GM12892 (cell line): ENCODE measurements at regions not wholly inside any gene's neighbourhood (a gene's known extent, or its start where the extent isn't known, plus 50 kb on each side); places are given as distances from the start of the nearest gene placed in this dataset.

Source experiments
- POLR2A ChIP-seq: IDR thresholded peaks from 2 replicates; pipeline ENCODE4 v1.6.1; 2011; ENCODE audit warnings: low read depth, low read length, control low read depth
- POLR2AphosphoS5 ChIP-seq: IDR thresholded peaks from 2 replicates; pipeline ENCODE4 v1.6.1; 2011; ENCODE audit warnings: low read depth, low read length, control low read depth
- TAF1 ChIP-seq: IDR thresholded peaks from 2 replicates; pipeline ENCODE4 v1.6.1; 2011; ENCODE audit warnings: low read depth, mild to moderate bottlenecking, control low read depth, low read length, borderline replicate concordance

DNA sequence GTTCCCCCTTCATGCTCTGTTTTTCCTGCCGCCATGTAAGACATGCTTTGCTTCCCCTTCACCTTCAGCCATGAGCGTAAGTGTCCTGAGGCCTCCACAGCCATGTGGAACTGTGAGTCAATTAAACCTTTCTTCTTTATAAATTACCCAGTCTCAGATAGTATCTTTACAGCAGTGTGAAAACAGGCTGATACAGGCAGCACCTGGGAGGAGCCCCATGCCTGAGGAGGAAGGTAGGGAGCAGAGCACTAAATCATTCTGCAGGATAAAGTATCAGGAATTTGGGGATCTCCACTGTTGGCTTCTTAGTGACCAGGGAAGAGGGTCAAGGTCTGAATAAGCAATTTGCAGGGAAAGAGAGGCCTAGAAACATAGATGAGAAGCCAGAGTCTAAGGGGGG, 78.0 kb downstream of the KCNF1 start:
- no peak for TF ChIP-seq POLR2A
- no peak for TF ChIP-seq POLR2AphosphoS5
- TF ChIP-seq TAF1, result no peak
